Loucy (cell line): ENCODE measurements at regions not wholly inside any gene's neighbourhood (a gene's known extent, or its start where the extent isn't known, plus 50 kb on each side); places are given as distances from the start of the nearest gene placed in this dataset.
"Not testable (repeated sequence)": the region's sequence is repeated elsewhere in the genome, so short reads cannot be mapped to it uniquely, and the experiment has no call there.

ENCODE experiments used
- H2AFZ ChIP-seq: fragments of 200-600 bp; sonication (generic); 2 replicates; pipeline ENCODE4 v1.6.0; 2016; ENCODE audit warnings: antibody characterized with exemption, mild to moderate bottlenecking, low read length, moderate library complexity
- H3F3A ChIP-seq: fragments of 200-600 bp; 2 replicates; pipeline ENCODE4 v1.6.0; 2016; ENCODE audit warnings: antibody characterized with exemption, low read depth, mild to moderate bottlenecking
- H3K27me3 ChIP-seq: fragments of 200-600 bp; sonication (generic); 2 replicates; pipeline ENCODE4 v1.6.1; 2014; ENCODE audit warnings: low read length, mild to moderate bottlenecking; ENCODE audit not compliant: insufficient read depth, poor library complexity, severe bottlenecking
- H3K36me3 ChIP-seq: fragments of 200-600 bp; sonication (generic); 2 replicates; pipeline ENCODE4 v1.6.1; 2016; ENCODE audit warnings: low read length; ENCODE audit not compliant: insufficient read depth
- H3K4me1 ChIP-seq: fragments of 200-600 bp; sonication (generic); 2 replicates; pipeline ENCODE4 v1.5.1; 2014; ENCODE audit warnings: low read length, mild to moderate bottlenecking; ENCODE audit not compliant: insufficient read depth, poor library complexity, severe bottlenecking
- H3K4me2 ChIP-seq: fragments of 200-600 bp; sonication (generic); 2 replicates; pipeline ENCODE4 v1.6.0; 2014; ENCODE audit warnings: antibody characterized with exemption, low read length, low read depth, mild to moderate bottlenecking; ENCODE audit not compliant: poor library complexity, severe bottlenecking
- H3K4me3 ChIP-seq: fragments of 200-600 bp; sonication (generic); 2 replicates; pipeline ENCODE4 v1.5.1; 2014; ENCODE audit warnings: low read length, mild to moderate bottlenecking, mixed read lengths; ENCODE audit not compliant: poor library complexity, severe bottlenecking
- H3K79me2 ChIP-seq: fragments of 200-600 bp; sonication (generic); 2 replicates; pipeline ENCODE4 v1.6.1; 2014; ENCODE audit warnings: low read length; ENCODE audit not compliant: insufficient read depth
- H3K9ac ChIP-seq: fragments of 200-600 bp; sonication (generic); 2 replicates; pipeline ENCODE4 v1.6.0; 2014; ENCODE audit warnings: mild to moderate bottlenecking, low read depth, low read length, moderate library complexity; ENCODE audit not compliant: poor library complexity, severe bottlenecking
- H3K9me2 ChIP-seq: fragments of 200-600 bp; sonication (generic); replicated peaks from 2 replicates; pipeline ENCODE4 v1.6.1; 2016; ENCODE audit warnings: low read depth, low read length, mixed read lengths
- H3K9me3 ChIP-seq: fragments of 200-600 bp; sonication (generic); 2 replicates; pipeline ENCODE4 v1.6.1; 2014; ENCODE audit warnings: mild to moderate bottlenecking, antibody characterized with exemption, low read length, low read depth; ENCODE audit not compliant: insufficient read depth
- H4K20me1 ChIP-seq: fragments of 200-600 bp; sonication (generic); 2 replicates; pipeline ENCODE4 v1.6.0; 2014; ENCODE audit warnings: antibody characterized with exemption, low read length, mild to moderate bottlenecking; ENCODE audit not compliant: insufficient read depth, poor library complexity, severe bottlenecking
- EZH2phosphoT487 ChIP-seq: fragments of 200-600 bp; IDR thresholded peaks from 2 replicates; pipeline ENCODE4 v1.6.1; 2018; ENCODE audit warnings: antibody characterized with exemption, mild to moderate bottlenecking, moderate library complexity, borderline replicate concordance
- TF ChIP-seq, protein P1 (sequence below): fragments of 200-600 bp; sonication (generic); conservative IDR thresholded peaks from 2 replicates; pipeline ENCODE4 v1.5.1; 2014; ENCODE audit warnings: mild to moderate bottlenecking, antibody characterized with exemption, low read length

DNA sequence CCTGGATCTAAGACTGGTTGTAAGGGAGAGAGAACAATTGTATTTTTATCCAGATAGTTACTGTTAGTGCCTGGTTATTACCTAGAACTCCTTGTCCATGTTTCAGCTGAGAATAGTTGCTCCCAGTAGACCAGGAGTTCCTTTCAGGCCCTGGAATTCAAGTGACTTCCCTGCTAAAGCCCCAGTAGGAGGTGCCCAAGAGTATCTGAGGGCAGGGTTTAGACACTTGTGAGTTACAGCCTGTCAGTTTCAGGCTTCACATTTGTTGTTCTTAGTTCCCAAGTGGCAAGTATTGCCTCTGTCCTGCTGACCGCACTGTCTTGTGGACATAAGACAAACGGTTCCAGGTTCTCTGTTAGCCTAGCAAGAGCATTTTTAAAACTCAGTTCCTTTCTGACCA is 743.9 kb upstream of the SEMA6A start:
- Histone ChIP-seq H3K36me3 (no peaks in the 10 kb centered on the region), H3K27me3 (no peaks in the 10 kb centered on the region), H3K4me3 (no peak overlapping the region), H3K9me2 (no peaks in the 10 kb centered on the region), H3F3A (no peaks in the 10 kb centered on the region), H3K4me1 (no peaks in the 10 kb centered on the region), H4K20me1 (no peaks in the 10 kb centered on the region), H3K79me2 (no peaks in the 10 kb centered on the region), H2AFZ (no peak overlapping the region), H3K9me3 (no peaks in the 10 kb centered on the region), H3K9ac (no peak overlapping the region), H3K4me2 (no peak overlapping the region)
- TF ChIP-seq, protein P1, sequence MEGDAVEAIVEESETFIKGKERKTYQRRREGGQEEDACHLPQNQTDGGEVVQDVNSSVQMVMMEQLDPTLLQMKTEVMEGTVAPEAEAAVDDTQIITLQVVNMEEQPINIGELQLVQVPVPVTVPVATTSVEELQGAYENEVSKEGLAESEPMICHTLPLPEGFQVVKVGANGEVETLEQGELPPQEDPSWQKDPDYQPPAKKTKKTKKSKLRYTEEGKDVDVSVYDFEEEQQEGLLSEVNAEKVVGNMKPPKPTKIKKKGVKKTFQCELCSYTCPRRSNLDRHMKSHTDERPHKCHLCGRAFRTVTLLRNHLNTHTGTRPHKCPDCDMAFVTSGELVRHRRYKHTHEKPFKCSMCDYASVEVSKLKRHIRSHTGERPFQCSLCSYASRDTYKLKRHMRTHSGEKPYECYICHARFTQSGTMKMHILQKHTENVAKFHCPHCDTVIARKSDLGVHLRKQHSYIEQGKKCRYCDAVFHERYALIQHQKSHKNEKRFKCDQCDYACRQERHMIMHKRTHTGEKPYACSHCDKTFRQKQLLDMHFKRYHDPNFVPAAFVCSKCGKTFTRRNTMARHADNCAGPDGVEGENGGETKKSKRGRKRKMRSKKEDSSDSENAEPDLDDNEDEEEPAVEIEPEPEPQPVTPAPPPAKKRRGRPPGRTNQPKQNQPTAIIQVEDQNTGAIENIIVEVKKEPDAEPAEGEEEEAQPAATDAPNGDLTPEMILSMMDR = no peak
- TF ChIP-seq EZH2phosphoT487 = no peak

DNA sequence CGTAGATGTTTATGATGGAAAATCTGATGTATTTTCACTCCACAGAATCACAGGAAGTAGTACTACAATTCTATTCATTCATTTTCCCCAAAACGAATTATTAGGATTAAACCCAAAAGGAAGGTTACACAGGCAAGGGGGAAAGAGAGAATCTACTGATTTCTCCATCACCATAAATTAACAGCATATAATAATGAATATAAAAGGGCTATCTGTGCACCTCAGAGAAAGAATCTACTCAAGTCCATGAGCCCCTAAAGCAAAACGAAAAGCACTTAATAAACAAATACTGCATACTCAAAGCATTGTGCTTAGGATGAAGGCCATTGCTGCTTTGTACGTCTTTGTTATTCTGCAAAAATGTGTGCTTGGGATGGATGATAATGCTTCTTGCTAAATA is 740.5 kb upstream of the SEMA6A start:
- no peak overlapping the region for H3K9ac ChIP-seq
- TF ChIP-seq EZH2phosphoT487 = no peak
- TF ChIP-seq, protein P1 = no peak
- no peaks in the 10 kb centered on the region for H3K9me2 ChIP-seq
- no peaks in the 10 kb centered on the region for H3K4me1 ChIP-seq
- H3K4me2 ChIP-seq = no peak overlapping the region
- H3K9me3 ChIP-seq = no peaks in the 10 kb centered on the region
- H3F3A ChIP-seq = no peaks in the 10 kb centered on the region
- H2AFZ ChIP-seq = no peak overlapping the region
- no peaks in the 10 kb centered on the region for H4K20me1 ChIP-seq
- no peaks in the 10 kb centered on the region for H3K27me3 ChIP-seq
- H3K4me3 ChIP-seq = no peak overlapping the region
- H3K79me2 ChIP-seq = no peaks in the 10 kb centered on the region
- H3K36me3 ChIP-seq = no peaks in the 10 kb centered on the region

DNA sequence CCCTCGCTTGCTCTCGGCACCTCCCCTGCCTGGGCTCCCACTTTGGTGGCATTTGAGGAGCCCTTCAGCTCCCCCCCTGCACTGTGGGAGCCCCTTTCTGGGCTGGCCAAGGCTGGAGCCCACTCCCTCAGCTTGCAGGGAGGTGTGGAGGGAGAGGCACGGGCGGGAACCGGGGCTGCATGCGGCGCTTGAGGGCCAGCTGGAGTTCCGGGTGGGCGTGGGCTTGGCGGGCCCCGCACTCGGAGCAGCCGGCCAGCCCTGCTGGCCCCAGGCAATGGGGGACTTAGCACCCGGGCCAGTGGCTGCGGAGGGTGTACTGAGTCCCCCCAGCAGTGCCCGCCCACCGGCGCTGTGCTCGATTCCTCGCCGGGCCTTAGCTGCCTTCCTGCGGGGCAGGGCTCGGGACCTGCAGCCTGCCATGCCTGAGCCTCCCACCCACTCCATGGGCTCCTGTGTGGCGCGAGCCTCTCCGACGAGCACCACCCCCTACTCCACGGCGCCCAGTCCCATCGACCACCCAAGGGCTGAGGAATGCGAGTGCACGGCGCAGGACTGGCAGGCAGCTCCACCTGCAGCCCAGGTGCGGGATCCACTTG is 730.0 kb upstream of the SEMA6A start:
- H3K4me1 ChIP-seq, H3K9ac ChIP-seq, H3K36me3 ChIP-seq, H3K4me2 ChIP-seq, H3K4me3 ChIP-seq, H2AFZ ChIP-seq, H3K79me2 ChIP-seq, H4K20me1 ChIP-seq, H3F3A ChIP-seq, H3K9me2 ChIP-seq, H3K9me3 ChIP-seq, H3K27me3 ChIP-seq: not testable (repeated sequence)

DNA sequence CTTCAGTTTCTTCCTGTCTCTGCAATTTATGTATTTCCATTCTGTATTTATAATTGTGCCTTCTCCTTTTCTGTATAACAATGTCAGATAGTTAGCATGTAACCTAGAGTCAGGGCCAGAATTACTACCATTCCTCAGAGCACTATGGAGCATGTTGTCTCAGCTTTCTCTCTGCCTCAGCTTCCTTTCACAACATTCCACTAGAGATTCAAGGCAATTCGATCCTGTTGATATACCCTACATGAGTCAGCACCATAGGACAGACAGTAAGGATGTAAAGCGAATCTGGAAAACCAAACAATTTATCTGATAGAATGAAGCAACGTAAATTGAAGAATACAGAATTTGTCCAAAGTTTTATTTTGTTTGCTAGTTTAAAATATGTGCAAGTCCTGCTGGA is 728.3 kb upstream of the SEMA6A start:
- Histone ChIP-seq H4K20me1 (no peaks in the 10 kb centered on the region), H3F3A (no peaks in the 10 kb centered on the region), H3K4me2 (no peak overlapping the region), H3K9ac (no peak overlapping the region), H3K4me3 (no peak overlapping the region), H3K9me2 (no peaks in the 10 kb centered on the region), H3K27me3 (no peaks in the 10 kb centered on the region), H2AFZ (no peak overlapping the region), H3K9me3 (no peaks in the 10 kb centered on the region), H3K36me3 (no peaks in the 10 kb centered on the region), H3K4me1 (no peaks in the 10 kb centered on the region), H3K79me2 (no peaks in the 10 kb centered on the region)
- TF ChIP-seq, protein P1 = no peak
- TF ChIP-seq EZH2phosphoT487 = no peak
